ENCODE measurements at regions not wholly inside any gene's neighbourhood (a gene's known extent, or its start where the extent isn't known, plus 50 kb on each side); places are given as distances from the start of the nearest gene placed in this dataset.
A peak's percentile ranks its signal among the peaks of the same experiment; 100 is the strongest.

DNA sequence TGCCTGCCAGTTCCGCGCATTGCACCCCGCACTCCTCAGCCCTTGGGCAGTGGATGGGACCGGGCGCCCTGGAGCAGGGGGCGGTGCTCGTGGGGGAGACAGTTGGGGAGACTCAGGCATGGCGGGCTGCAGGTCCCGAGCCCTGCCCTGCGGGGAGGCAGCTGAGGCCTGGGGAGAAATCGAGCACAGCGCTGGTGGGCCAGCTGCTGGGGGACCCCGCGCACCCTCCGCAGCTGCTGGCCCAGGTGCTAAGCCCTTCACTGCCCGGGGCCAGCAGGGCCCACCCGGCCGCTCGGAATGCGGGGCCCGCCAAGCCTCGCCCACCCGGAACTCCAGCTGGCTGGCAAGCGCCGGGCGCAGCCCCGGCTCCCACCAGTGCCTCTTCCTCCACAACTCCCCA, 488.8 kb upstream of the CHST9 start:
- TF ChIP-seq, protein P1, sequence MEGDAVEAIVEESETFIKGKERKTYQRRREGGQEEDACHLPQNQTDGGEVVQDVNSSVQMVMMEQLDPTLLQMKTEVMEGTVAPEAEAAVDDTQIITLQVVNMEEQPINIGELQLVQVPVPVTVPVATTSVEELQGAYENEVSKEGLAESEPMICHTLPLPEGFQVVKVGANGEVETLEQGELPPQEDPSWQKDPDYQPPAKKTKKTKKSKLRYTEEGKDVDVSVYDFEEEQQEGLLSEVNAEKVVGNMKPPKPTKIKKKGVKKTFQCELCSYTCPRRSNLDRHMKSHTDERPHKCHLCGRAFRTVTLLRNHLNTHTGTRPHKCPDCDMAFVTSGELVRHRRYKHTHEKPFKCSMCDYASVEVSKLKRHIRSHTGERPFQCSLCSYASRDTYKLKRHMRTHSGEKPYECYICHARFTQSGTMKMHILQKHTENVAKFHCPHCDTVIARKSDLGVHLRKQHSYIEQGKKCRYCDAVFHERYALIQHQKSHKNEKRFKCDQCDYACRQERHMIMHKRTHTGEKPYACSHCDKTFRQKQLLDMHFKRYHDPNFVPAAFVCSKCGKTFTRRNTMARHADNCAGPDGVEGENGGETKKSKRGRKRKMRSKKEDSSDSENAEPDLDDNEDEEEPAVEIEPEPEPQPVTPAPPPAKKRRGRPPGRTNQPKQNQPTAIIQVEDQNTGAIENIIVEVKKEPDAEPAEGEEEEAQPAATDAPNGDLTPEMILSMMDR (IDR thresholded peaks at IDR 0.05), result no peak
- DNase-seq, result no peak
- Mint-ChIP-seq H3K36me3 (ENCODE audit: low read depth) (no peaks in the 10 kb centered on the region), H3K9me3 (peaks cover 9% of the 10 kb centered on the region; the same call in 1 of the 2 replicates), H3K4me3 (no peak overlapping the region), H3K27me3 (ENCODE audit: insufficient read depth) (peaks cover 4% of the 10 kb centered on the region), H3K4me1 (ENCODE audit: low read depth) (peaks cover 12% of the 10 kb centered on the region), H3K27ac (no peak overlapping the region)

DNA sequence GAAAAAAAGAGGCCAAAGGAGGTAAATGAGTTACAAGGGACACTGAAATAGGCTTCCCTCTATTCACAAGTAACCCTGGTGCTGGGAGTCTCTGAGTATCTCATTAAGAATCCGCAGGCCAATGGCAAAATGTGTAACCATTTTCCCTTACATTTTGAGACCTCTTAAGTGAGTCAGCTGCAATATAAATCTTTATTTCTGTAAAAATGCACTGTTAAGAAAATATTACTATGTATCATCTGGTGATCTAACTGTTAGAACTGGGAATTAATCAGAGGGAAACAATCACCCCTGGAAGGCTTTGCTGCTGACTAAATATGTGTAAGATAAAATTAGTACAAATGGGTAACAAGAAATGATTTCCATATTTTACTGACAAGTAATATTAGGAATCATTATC, 483.1 kb upstream of the CHST9 start:
- Mint-ChIP-seq H3K36me3 (ENCODE audit: low read depth) (no peaks in the 10 kb centered on the region), H3K4me1 (ENCODE audit: low read depth) (peaks cover 36% of the 10 kb centered on the region), H3K27ac (no peak overlapping the region), H3K9me3 (peaks cover under 1% of the 10 kb centered on the region; the same call in 1 of the 2 replicates), H3K27me3 (ENCODE audit: insufficient read depth) (peaks cover 9% of the 10 kb centered on the region), H3K4me3 (peak overlapping the region; percentile 18; the same call in 1 of the 2 replicates)
- TF ChIP-seq, protein P1 (IDR thresholded peaks at IDR 0.05), result no peak
- DNase-seq, result no peak

- TF ChIP-seq, protein P1 (IDR thresholded peaks at IDR 0.05), result no peak
- no peak for DNase-seq
- Mint-ChIP-seq H3K9me3 (no peaks in the 10 kb centered on the region), H3K4me3 (no peak overlapping the region), H3K4me1 (ENCODE audit: low read depth) (peaks cover 36% of the 10 kb centered on the region), H3K27ac (no peak overlapping the region), H3K27me3 (ENCODE audit: insufficient read depth) (peaks cover 10% of the 10 kb centered on the region), H3K36me3 (ENCODE audit: low read depth) (peaks cover 5% of the 10 kb centered on the region; the same call in 1 of the 2 replicates)
These were observed 482.0 kb upstream of the CHST9 start for GRCh38 chr18:27667064-27667463.

DNA sequence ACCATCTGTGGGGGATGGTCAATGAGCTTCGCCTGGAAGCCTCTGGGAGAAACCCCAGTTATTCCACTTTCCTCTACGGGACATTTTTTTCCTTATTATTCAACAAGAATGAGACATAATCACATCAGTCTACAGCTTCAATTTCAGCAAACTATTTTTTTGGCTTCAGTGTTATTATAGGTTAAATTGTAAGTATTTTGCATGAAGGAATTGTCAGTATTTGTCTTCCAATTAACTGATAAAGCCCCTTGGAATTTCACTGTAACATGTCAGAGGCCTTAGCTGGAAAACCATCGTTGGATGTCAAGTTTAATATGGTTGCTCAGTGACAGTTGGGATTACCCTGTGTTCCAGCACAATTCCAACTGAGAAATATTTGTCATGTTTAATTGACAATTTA, 480.9 kb upstream of the CHST9 start:
- H3K4me1 Mint-ChIP-seq (ENCODE audit: low read depth), result peaks cover 36% of the 10 kb centered on the region
- peak overlapping the region; percentile 28; the same call in 1 of the 2 replicates for H3K4me3 Mint-ChIP-seq
- H3K36me3 Mint-ChIP-seq (ENCODE audit: low read depth), result peaks cover 5% of the 10 kb centered on the region; the same call in 1 of the 2 replicates
- no peak for DNase-seq
- TF ChIP-seq, protein P1 (IDR thresholded peaks at IDR 0.05), result no peak
- peaks cover 11% of the 10 kb centered on the region for H3K27me3 Mint-ChIP-seq (ENCODE audit: insufficient read depth)
- H3K27ac Mint-ChIP-seq, result no peak overlapping the region
- no peaks in the 10 kb centered on the region for H3K9me3 Mint-ChIP-seq

GRCh38 chr18:27665264-27665799, 480.2 kb upstream of the CHST9 start:
- H3K4me3 Mint-ChIP-seq, result peak overlapping the region; percentile 28; the same call in 1 of the 2 replicates
- TF ChIP-seq, protein P1 (IDR thresholded peaks at IDR 0.05), result no peak
- no peak for DNase-seq
- H3K9me3 Mint-ChIP-seq, result no peaks in the 10 kb centered on the region
- H3K27me3 Mint-ChIP-seq (ENCODE audit: insufficient read depth), result peaks cover 11% of the 10 kb centered on the region
- no peak overlapping the region for H3K27ac Mint-ChIP-seq
- peaks cover 36% of the 10 kb centered on the region for H3K4me1 Mint-ChIP-seq (ENCODE audit: low read depth)
- peaks cover 5% of the 10 kb centered on the region; the same call in 1 of the 2 replicates for H3K36me3 Mint-ChIP-seq (ENCODE audit: low read depth)
